ENCODE measurements at regions not wholly inside any gene's neighbourhood (a gene's known extent, or its start where the extent isn't known, plus 50 kb on each side); places are given as distances from the start of the nearest gene placed in this dataset.
A peak's percentile ranks its signal among the peaks of the same experiment; 100 is the strongest.
"Not testable (repeated sequence)": the region's sequence is repeated elsewhere in the genome, so short reads cannot be mapped to it uniquely, and the experiment has no call there.

DNA sequence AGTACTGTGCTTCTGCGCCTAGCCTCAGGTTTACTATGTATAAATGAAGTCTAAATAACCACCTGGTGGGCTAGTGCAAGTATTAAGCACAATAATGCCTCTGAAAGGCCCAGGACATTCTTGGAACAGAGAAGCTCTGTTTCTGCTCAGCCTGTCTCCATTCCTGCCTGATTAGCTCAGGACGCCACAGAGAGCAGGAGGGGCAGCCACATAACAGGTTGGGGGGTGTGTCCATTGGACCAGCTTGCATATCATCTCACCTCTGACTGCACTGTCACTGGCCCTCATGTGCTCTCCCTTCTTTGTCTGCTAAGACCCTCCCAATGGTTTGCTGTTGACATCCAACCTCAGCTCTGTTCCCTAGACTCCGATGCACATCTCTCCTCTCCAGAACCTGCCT, 52.8 kb upstream of the IKZF1 start:
- ATAC-seq (replicated peaks) (no peak), DNase-seq (no peak)
- H3K27me3 Mint-ChIP-seq: no peaks in the 10 kb centered on the region
- H3K9me3 Mint-ChIP-seq: peaks cover 5 to 9% of the 10 kb centered on the region in 2 donors
- no peaks in the 10 kb centered on the region for H3K36me3 Mint-ChIP-seq
- H3K4me1 Mint-ChIP-seq: peaks cover 2 to 8% of the 10 kb centered on the region in 2 donors
- H3K27ac Mint-ChIP-seq: no peak overlapping the region
- H3K4me3 Mint-ChIP-seq: no peak overlapping the region

DNA sequence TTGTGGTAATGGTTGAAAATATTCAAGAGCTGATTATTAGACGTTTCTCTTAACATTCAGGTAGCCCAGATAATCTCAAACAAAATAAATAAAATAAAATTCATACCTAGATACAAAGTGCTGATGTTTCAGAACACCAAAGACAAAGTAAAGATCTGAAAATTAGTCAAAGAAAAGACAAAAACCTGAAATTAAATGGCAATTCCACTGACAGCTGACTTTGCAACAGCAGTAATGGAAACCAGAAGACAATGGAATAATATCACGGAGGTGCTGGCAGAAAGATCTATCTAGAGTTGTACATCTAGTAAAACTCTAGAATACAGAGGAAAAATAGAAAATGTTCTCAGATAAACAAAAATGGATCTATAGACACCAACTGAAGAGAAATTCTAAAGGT, 58.0 kb upstream of the IKZF1 start:
- Mint-ChIP-seq H3K9me3 (peaks cover 10 to 21% of the 10 kb centered on the region in 2 donors), H3K4me1 (peaks cover 0 to 8% of the 10 kb centered on the region in 2 donors), H3K4me3 (no peak overlapping the region), H3K27ac (no peak overlapping the region), H3K36me3 (peaks cover 0 to 4% of the 10 kb centered on the region in 2 donors), H3K27me3 (no peaks in the 10 kb centered on the region)
- DNase-seq (no peak), ATAC-seq (replicated peaks) (no peak)

GRCh38 chr7:50242111-50242510, 62.4 kb upstream of the IKZF1 start:
- not testable (repeated sequence) for H3K27me3 Mint-ChIP-seq; H3K4me1 Mint-ChIP-seq; DNase-seq; H3K27ac Mint-ChIP-seq; ATAC-seq (replicated peaks); H3K36me3 Mint-ChIP-seq; H3K4me3 Mint-ChIP-seq
- peaks cover 11 to 14% of the 10 kb centered on the region in 2 donors for H3K9me3 Mint-ChIP-seq

DNA sequence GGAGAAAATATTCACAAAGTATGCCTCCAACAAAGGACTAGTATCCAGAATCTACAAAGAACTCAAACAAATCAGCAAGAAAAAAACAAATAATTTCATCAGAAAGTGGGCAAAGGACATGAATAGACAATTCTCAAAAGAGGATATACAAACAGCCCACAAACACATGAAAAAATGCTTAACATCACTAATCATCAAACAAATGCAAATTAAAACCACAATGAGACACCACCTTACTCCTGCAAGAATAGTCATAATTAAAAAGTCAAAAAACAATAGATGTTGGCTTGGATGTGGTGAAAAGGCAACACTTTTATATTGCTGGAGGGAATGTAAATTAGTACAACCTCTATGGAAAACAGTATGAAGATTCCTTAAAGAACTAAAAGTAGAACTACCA, 63.8 kb upstream of the IKZF1 start:
- DNase-seq; ATAC-seq (replicated peaks); H3K4me1 Mint-ChIP-seq; H3K27ac Mint-ChIP-seq; H3K27me3 Mint-ChIP-seq; H3K36me3 Mint-ChIP-seq; H3K4me3 Mint-ChIP-seq: not testable (repeated sequence)
- H3K9me3 Mint-ChIP-seq: peaks cover 11 to 14% of the 10 kb centered on the region in 2 donors

DNA sequence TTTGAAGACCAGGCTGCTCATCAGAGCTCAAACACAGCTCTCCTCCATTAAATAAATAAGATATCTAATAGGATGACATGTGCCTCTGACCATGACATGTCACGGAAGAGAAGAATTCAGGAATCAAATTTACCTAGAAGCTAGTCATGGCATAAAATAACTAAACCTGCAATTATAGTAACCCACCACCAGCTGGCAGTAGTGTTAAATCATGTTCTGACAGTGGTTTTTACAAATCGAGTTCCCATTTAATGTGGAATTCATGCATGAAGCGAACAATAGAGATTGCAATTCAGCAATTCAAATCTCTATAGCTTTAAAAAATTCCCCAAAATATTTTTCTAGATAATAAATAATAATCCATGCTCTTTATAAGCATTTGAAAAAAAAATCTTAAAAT, 74.6 kb upstream of the IKZF1 start:
- peaks cover 12 to 19% of the 10 kb centered on the region in 2 donors for H3K4me1 Mint-ChIP-seq
- ATAC-seq (replicated peaks): no peak

DNA sequence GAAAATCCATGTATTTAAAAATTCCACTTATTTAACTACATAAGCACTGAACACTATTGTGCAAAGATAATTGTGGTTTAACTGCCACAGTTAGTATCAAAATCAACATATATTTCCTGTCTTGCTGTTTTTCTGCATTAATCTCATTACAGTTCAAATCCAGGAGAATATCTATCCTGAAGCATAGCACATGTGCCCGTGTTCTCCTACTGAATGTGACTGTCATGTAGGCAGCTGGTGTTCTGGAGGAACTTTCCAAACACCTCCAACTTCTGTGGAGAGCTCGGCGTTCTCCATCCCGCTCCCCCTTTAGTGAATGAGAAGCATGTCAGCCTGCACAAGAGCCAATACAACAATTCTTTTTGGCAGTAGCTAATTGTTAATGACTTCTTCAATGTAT, 76.4 kb upstream of the IKZF1 start:
- Mint-ChIP-seq H3K9me3 (peaks cover 4 to 6% of the 10 kb centered on the region in 2 donors), H3K36me3 (peaks cover 2 to 4% of the 10 kb centered on the region in 2 donors), H3K27me3 (no peaks in the 10 kb centered on the region), H3K4me3 (no peak overlapping the region), H3K27ac (no peak overlapping the region), H3K4me1 (peaks cover 12 to 19% of the 10 kb centered on the region in 2 donors)
- ATAC-seq (replicated peaks) (no peak), DNase-seq (no peak)

More for the DNA sequence above, 74.6 kb upstream of the IKZF1 start:
- H3K27me3 Mint-ChIP-seq: no peaks in the 10 kb centered on the region
- peaks cover 2 to 4% of the 10 kb centered on the region in 2 donors for H3K36me3 Mint-ChIP-seq
- H3K4me3 Mint-ChIP-seq: no peak overlapping the region
- H3K9me3 Mint-ChIP-seq: peaks cover 4 to 6% of the 10 kb centered on the region in 2 donors
- no peak for DNase-seq
- H3K27ac Mint-ChIP-seq: no peak overlapping the region

DNA sequence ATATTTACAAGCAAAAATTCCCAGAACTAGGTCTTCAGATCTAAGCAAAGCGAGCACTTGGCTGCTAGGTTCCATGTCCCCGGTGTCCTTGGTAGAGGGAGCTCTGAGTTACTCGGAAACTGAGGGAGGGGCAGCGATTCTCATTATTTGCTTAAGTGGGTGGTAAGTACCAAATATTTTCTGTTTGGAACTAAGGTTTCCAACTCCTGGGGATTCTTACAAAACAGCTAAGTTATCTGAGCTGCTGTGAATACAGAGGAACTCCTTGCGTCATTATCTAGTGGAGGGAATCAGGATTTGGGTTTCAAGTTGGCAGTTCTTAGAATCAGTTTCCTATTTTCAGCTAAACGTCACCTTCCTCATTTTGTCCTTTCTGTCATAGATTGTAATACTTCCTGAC, 76.8 kb upstream of the IKZF1 start:
- Mint-ChIP-seq H3K27ac (no peak overlapping the region), H3K4me1 (peaks cover 12 to 19% of the 10 kb centered on the region in 2 donors), H3K4me3 (no peak overlapping the region), H3K27me3 (no peaks in the 10 kb centered on the region), H3K9me3 (peaks cover 4 to 6% of the 10 kb centered on the region in 2 donors), H3K36me3 (peaks cover 2 to 4% of the 10 kb centered on the region in 2 donors)
- DNase-seq (no peak), ATAC-seq (replicated peaks) (no peak)

DNA sequence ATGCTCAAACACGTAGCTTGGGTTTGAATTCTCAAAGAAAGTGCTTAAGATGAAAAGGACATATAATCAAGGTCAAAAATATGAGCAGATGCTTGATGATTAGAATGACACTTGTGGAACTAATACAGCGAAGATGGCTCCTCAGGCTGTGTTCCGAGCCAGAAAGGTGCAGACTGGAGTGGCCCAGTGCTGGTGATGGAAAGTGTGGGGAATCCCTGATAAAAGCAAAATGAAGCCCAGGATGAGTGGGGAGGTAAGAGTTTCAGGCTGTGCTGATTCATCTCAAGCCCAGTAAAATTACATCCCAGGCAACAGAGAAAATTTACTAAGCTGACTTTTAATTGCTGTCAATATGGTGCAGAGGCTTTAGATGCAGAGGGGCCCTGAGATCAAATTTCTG, 77.8 kb upstream of the IKZF1 start:
- peaks cover 12 to 19% of the 10 kb centered on the region in 2 donors for H3K4me1 Mint-ChIP-seq
- H3K4me3 Mint-ChIP-seq: no peak overlapping the region
- peak overlapping the region; percentile 63 for H3K27ac Mint-ChIP-seq
- H3K9me3 Mint-ChIP-seq: peaks cover 8 to 11% of the 10 kb centered on the region in 2 donors
- ATAC-seq (replicated peaks): peak in 1 of 2 donors; percentile 55
- H3K36me3 Mint-ChIP-seq: peaks cover 2 to 4% of the 10 kb centered on the region in 2 donors
- no peak for DNase-seq
- H3K27me3 Mint-ChIP-seq: no peaks in the 10 kb centered on the region

GRCh38 chr7:50226145-50226544, 78.4 kb upstream of the IKZF1 start:
- ATAC-seq (replicated peaks): no peak
- no peak for DNase-seq
- Mint-ChIP-seq H3K4me3 (no peak overlapping the region), H3K27me3 (no peaks in the 10 kb centered on the region), H3K4me1 (peaks cover 12 to 19% of the 10 kb centered on the region in 2 donors), H3K27ac (no peak overlapping the region), H3K36me3 (peaks cover 2 to 4% of the 10 kb centered on the region in 2 donors), H3K9me3 (peaks cover 8 to 15% of the 10 kb centered on the region in 2 donors)

DNA sequence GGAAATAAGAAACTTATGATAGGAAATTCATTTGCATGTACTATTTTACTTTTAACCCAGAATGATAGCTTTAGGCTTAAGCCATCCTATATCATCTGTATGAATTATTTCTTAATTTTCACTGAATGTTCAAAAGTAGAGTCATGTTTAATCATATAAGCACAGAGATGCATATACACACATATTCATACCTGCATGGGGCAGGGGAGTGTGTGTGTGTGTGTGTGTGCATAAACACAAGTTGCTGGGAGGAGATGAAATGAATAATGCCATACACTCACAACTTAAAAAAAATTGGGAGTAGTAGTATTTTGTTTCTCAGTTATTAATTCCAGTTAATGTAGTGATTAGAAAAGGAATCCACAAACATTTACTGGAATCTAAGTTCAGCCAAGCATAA, 83.1 kb upstream of the IKZF1 start:
- Mint-ChIP-seq H3K4me3 (no peak overlapping the region), H3K36me3 (no peaks in the 10 kb centered on the region), H3K27me3 (no peaks in the 10 kb centered on the region), H3K9me3 (peaks cover 6 to 16% of the 10 kb centered on the region in 2 donors), H3K4me1 (peaks cover 8 to 15% of the 10 kb centered on the region in 2 donors), H3K27ac (no peak overlapping the region)
- DNase-seq: no peak
- no peak for ATAC-seq (replicated peaks)

DNA sequence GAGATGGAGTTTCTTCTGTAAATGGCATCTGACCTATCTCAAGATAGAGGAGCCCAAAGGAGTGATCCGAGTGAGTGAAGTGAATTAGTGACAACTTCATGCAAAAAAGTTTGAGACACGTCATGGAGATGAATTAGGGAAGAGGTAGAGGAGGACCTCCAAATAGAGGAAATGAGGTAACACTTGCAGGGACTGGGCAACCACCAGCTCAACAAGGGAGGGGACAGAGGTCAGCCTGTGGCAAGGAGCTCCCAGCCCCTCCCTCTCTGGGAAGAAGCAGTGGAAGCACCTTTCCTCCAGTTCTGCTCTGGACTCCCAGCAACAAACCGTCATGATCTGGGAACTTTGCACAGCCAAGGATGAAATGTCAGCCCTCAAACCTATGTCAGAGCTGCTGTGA, 83.5 kb upstream of the IKZF1 start:
- ATAC-seq (replicated peaks) (no peak), DNase-seq (no peak)
- no peaks in the 10 kb centered on the region for H3K27me3 Mint-ChIP-seq
- peaks cover 5 to 14% of the 10 kb centered on the region in 2 donors for H3K4me1 Mint-ChIP-seq
- no peak overlapping the region for H3K27ac Mint-ChIP-seq
- H3K36me3 Mint-ChIP-seq: no peaks in the 10 kb centered on the region
- no peak overlapping the region for H3K4me3 Mint-ChIP-seq
- peaks cover 6 to 16% of the 10 kb centered on the region in 2 donors for H3K9me3 Mint-ChIP-seq

GRCh38 chr7:50220273-50220672, 84.2 kb upstream of the IKZF1 start:
- DNase-seq: no peak
- peaks cover 5 to 14% of the 10 kb centered on the region in 2 donors for H3K4me1 Mint-ChIP-seq
- H3K27me3 Mint-ChIP-seq: no peaks in the 10 kb centered on the region

DNA sequence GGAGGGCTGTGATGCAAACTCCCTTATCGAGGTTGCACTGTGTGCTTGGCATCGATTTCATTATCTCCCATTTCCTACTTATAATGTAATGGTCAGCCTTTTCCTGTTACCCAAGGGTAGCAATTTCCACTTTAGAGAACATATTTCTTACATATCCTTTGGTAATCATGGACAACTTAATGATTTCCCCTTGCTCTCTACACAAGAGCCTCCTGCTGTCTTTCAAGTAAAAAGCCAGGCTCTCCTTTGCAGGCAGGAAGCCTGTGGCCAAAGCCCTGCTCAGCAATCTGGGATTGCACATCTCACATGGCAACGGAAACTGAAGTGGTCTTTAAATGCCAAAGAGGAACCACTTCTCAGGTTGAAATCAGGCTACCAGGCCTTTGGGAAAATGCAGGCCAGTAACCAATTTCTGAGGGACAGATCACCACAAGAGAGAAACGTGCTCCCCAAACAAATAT, 86.7 kb upstream of the IKZF1 start:
- H3K27ac Mint-ChIP-seq: no peak overlapping the region
- H3K36me3 Mint-ChIP-seq: no peaks in the 10 kb centered on the region
- H3K27me3 Mint-ChIP-seq: no peaks in the 10 kb centered on the region
- H3K9me3 Mint-ChIP-seq: peaks cover 6 to 16% of the 10 kb centered on the region in 2 donors
- ATAC-seq (replicated peaks) (no peak), DNase-seq (no peak)
- H3K4me1 Mint-ChIP-seq: peaks cover 22 to 34% of the 10 kb centered on the region in 2 donors
- H3K4me3 Mint-ChIP-seq: no peak overlapping the region

More at GRCh38 chr7:50220273-50220672, 84.2 kb upstream of the IKZF1 start:
- Mint-ChIP-seq H3K36me3 (no peaks in the 10 kb centered on the region), H3K27ac (no peak overlapping the region), H3K4me3 (no peak overlapping the region), H3K9me3 (peaks cover 6 to 16% of the 10 kb centered on the region in 2 donors)
- no peak for ATAC-seq (replicated peaks)

DNA sequence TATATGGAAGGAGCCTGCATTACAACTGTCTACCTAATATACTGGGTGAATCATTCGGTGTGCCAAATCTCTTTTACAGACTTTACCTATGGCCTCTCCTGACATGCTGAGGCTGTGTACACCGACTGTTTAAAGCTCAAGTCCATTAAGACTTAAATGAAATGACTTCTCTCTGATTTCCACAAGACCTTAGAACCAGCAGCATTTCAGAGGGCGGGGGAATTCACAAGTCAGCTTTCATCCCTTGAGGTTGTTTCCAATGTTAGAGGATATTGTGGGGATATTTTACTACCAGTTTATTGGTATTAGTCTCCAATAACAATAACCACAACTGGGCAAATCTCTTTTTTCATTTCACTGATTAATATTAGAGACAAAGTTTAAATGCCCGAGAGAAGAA, 87.1 kb upstream of the IKZF1 start:
- no peak for DNase-seq
- Mint-ChIP-seq H3K9me3 (peaks cover 6 to 15% of the 10 kb centered on the region in 2 donors), H3K4me3 (no peak overlapping the region), H3K36me3 (no peaks in the 10 kb centered on the region), H3K27me3 (no peaks in the 10 kb centered on the region), H3K27ac (no peak overlapping the region), H3K4me1 (peaks cover 27 to 39% of the 10 kb centered on the region in 2 donors)
- no peak for ATAC-seq (replicated peaks)

GRCh38 chr7:50216626-50217025, 87.9 kb upstream of the IKZF1 start:
- no peak overlapping the region for H3K4me3 Mint-ChIP-seq
- H3K4me1 Mint-ChIP-seq: peaks cover 34 to 46% of the 10 kb centered on the region in 2 donors
- ATAC-seq (replicated peaks): no peak

More at GRCh38 chr7:50216626-50217025, 87.9 kb upstream of the IKZF1 start:
- H3K36me3 Mint-ChIP-seq: no peaks in the 10 kb centered on the region
- H3K27me3 Mint-ChIP-seq: no peaks in the 10 kb centered on the region
- H3K9me3 Mint-ChIP-seq: peaks cover 4 to 8% of the 10 kb centered on the region in 2 donors
- DNase-seq: no peak
- no peak overlapping the region for H3K27ac Mint-ChIP-seq
